22Rv1 (cell line): ENCODE measurements at regions not wholly inside any gene's neighbourhood (a gene's known extent, or its start where the extent isn't known, plus 50 kb on each side); places are given as distances from the start of the nearest gene placed in this dataset.

Experiments used
- CTCF ChIP-seq: fragments of 450-650 bp; IDR thresholded peaks from 2 replicates; pipeline ENCODE4 v1.5.1; 2017; ENCODE audit warnings: mild to moderate bottlenecking
- ZFX ChIP-seq: fragments of 450-650 bp; IDR thresholded peaks from 2 replicates; pipeline ENCODE4 v1.6.1; 2017; ENCODE audit warnings: antibody characterized with exemption, borderline replicate concordance

DNA sequence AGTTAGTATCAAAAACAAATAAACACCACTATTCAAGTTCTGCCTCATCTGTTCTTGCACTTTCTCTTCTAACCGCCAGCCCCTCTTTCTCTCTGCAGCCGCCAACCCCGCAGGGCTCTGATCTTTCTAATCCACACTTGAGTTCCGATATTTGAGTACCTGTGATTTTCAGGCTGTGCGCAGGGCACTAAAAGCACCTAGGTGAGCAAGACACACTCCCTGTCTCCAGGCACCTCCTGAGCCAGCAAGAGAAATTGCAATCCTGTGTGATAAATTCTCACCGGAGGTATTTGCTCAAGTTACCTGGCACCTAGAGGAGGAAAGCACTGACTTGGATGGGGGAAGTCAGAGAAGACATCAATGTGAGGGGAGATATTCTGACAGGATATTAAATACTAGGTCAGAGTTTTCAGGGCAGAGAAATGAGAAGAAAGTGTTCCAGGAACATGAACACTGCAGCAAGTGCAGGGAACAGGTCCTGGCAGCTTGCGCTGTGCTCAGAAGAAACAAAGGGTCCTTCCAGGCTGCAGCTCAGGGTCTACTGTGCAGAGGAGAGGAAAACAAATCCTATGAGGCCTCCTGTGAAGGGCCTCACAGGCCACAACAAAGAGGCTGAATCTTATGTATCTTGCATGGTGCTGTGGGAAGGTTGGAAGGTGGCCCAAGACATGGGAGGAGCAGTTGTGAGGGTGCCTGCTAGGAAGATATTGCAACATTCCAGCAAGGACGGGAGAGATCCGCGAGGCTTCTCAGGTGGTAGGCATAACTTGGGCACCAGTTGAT is 568.7 kb upstream of the MGMT start:
- TF ChIP-seq ZFX, result no peak
- no peak for TF ChIP-seq CTCF
